Osteoblast (primary cell): ENCODE measurements at regions not wholly inside any gene's neighbourhood (a gene's known extent, or its start where the extent isn't known, plus 50 kb on each side); places are given as distances from the start of the nearest gene placed in this dataset.
A peak's percentile ranks its signal among the peaks of the same experiment; 100 is the strongest.

Experiments used
- DNase-seq: peaks from one replicate; pipeline ENCODE4 v3.0.0; 2011; ENCODE audit warnings: low spot score, mixed read lengths; ENCODE audit not compliant: insufficient read length; ENCODE audit errors: missing footprints
- H2AFZ ChIP-seq: 2 replicates; pipeline ENCODE4 v1.6.0; 2011; ENCODE audit warnings: mild to moderate bottlenecking, low read length
- H3K27ac ChIP-seq: 2 replicates; pipeline ENCODE4 v1.5.1; 2011; ENCODE audit warnings: mild to moderate bottlenecking, low read depth, low read length, moderate library complexity
- H3K27me3 ChIP-seq: 2 replicates; pipeline ENCODE4 v1.6.0; 2012; ENCODE audit warnings: mild to moderate bottlenecking, control low read depth, inconsistent platforms, low read length, moderate library complexity; ENCODE audit not compliant: insufficient read depth
- H3K36me3 ChIP-seq: 2 replicates; pipeline ENCODE4 v1.5.1; 2011; ENCODE audit warnings: mild to moderate bottlenecking, low read length, control low read depth, moderate library complexity; ENCODE audit not compliant: insufficient read depth
- H3K4me1 ChIP-seq: 2 replicates; pipeline ENCODE4 v1.5.1; 2011; ENCODE audit warnings: mild to moderate bottlenecking, low read length, control low read depth, moderate library complexity; ENCODE audit not compliant: insufficient read depth
- H3K4me2 ChIP-seq: 2 replicates; pipeline ENCODE4 v1.6.0; 2011; ENCODE audit warnings: mild to moderate bottlenecking, low read length; ENCODE audit not compliant: insufficient read depth
- H3K4me3 ChIP-seq: fragments of 200-600 bp; sonication (generic); 3 replicates; pipeline ENCODE4 v1.5.1; 2012; ENCODE audit warnings: mild to moderate bottlenecking, low read length, inconsistent platforms; ENCODE audit not compliant: insufficient read depth
- H3K79me2 ChIP-seq: 2 replicates; pipeline ENCODE4 v1.6.0; 2012; ENCODE audit warnings: mild to moderate bottlenecking, low read length, control low read depth, inconsistent platforms; ENCODE audit not compliant: insufficient read depth
- H3K9me3 ChIP-seq: 2 replicates; pipeline ENCODE4 v1.5.1; 2011; ENCODE audit warnings: low read depth, low read length, control low read depth
- H4K20me1 ChIP-seq: 2 replicates; pipeline ENCODE4 v1.6.0; 2012; ENCODE audit warnings: mild to moderate bottlenecking, low read length, control low read depth; ENCODE audit not compliant: insufficient read depth
- CTCF ChIP-seq: IDR thresholded peaks from 2 replicates; pipeline ENCODE4 v1.5.1; 2011; ENCODE audit warnings: mild to moderate bottlenecking, low read depth, low read length, moderate library complexity; ENCODE audit errors: extremely low read depth

- Histone ChIP-seq H2AFZ (no peak overlapping the region), H4K20me1 (peaks cover 2% of the 10 kb centered on the region), H3K27me3 (peaks cover 36% of the 10 kb centered on the region), H3K4me2 (no peak overlapping the region), H3K79me2 (no peaks in the 10 kb centered on the region), H3K4me3 (no peak overlapping the region), H3K4me1 (peaks cover 11% of the 10 kb centered on the region), H3K27ac (no peak overlapping the region), H3K9me3 (no peaks in the 10 kb centered on the region), H3K36me3 (no peaks in the 10 kb centered on the region)
- no peak for TF ChIP-seq CTCF
- DNase-seq, result no peak
These were observed 74.7 kb downstream of the CHST1 start for GRCh38 chr11:45590743-45591142.

- H3K4me2 ChIP-seq, result no peak overlapping the region
- no peaks in the 10 kb centered on the region for H3K79me2 ChIP-seq
- peaks cover 44% of the 10 kb centered on the region for H3K27me3 ChIP-seq
- H3K27ac ChIP-seq, result no peak overlapping the region
- H2AFZ ChIP-seq, result no peak overlapping the region
- no peak overlapping the region for H3K4me3 ChIP-seq
- DNase-seq, result no peak
- no peaks in the 10 kb centered on the region for H3K9me3 ChIP-seq
- peaks cover 2% of the 10 kb centered on the region for H4K20me1 ChIP-seq
- peaks cover under 1% of the 10 kb centered on the region for H3K4me1 ChIP-seq
- TF ChIP-seq CTCF, result no peak
- no peaks in the 10 kb centered on the region for H3K36me3 ChIP-seq
These were observed 80.2 kb downstream of the CHST1 start for GRCh38 chr11:45585205-45585604.

GRCh38 chr11:45583981-45584566, 81.3 kb downstream of the CHST1 start:
- no peak for DNase-seq
- Histone ChIP-seq H3K36me3 (no peaks in the 10 kb centered on the region), H3K4me3 (no peak overlapping the region), H3K9me3 (no peaks in the 10 kb centered on the region), H4K20me1 (peaks cover 2% of the 10 kb centered on the region), H3K79me2 (no peaks in the 10 kb centered on the region), H3K27me3 (peaks cover 41% of the 10 kb centered on the region), H3K4me1 (no peaks in the 10 kb centered on the region), H3K4me2 (no peak overlapping the region), H3K27ac (no peak overlapping the region), H2AFZ (no peak overlapping the region)
- no peak for TF ChIP-seq CTCF

GRCh38 chr11:45580399-45580798, 85.0 kb downstream of the CHST1 start:
- DNase-seq, result peak; percentile 93
- H3K36me3 ChIP-seq, result no peaks in the 10 kb centered on the region
- peaks cover 19% of the 10 kb centered on the region for H3K4me1 ChIP-seq
- peaks cover 3% of the 10 kb centered on the region for H4K20me1 ChIP-seq
- no peak overlapping the region for H2AFZ ChIP-seq
- no peak overlapping the region for H3K4me3 ChIP-seq
- no peak overlapping the region for H3K4me2 ChIP-seq
- H3K27me3 ChIP-seq, result peaks cover 27% of the 10 kb centered on the region
- no peaks in the 10 kb centered on the region for H3K9me3 ChIP-seq
- no peaks in the 10 kb centered on the region for H3K79me2 ChIP-seq
- no peak for TF ChIP-seq CTCF
- no peak overlapping the region for H3K27ac ChIP-seq
